HCT116 (cell line): ENCODE measurements at regions not wholly inside any gene's neighbourhood (a gene's known extent, or its start where the extent isn't known, plus 50 kb on each side); places are given as distances from the start of the nearest gene placed in this dataset.
"Not testable (repeated sequence)": the region's sequence is repeated elsewhere in the genome, so short reads cannot be mapped to it uniquely, and the experiment has no call there.

Experiments used
- ATAC-seq: fragments of 200-7000 bp; cut with Tn5 transposase; 2 replicates; pipeline ENCODE4 v1.9.1; 2020; ENCODE audit warnings: mild to moderate bottlenecking, moderate library complexity
- BruUV-seq: library from RNA; stranded (reverse); fragments of 400-500 nt; replicated peaks from 2 replicates; lab custom pipeline; 2021; lab: Mats Ljungman, UMichigan
- CTCF ChIA-PET: fragments of 300-600 bp; sonication (Branson Sonifier 250); formaldehyde crosslinking; loops from one replicate; lab custom pipeline; 2021; ENCODE audit warnings: antibody characterized with exemption; lab: Charles Lee
- POLR2A ChIA-PET: fragments of 300-600, 350-600 bp; sonication (Branson Sonifier 250); formaldehyde crosslinking; loops from one replicate; lab custom pipeline; 2021; ENCODE audit warnings: antibody characterized with exemption; lab: Charles Lee
- RAD21 ChIA-PET, 2 experiments: fragments of 300-600 bp; sonication (Branson Sonifier 250); formaldehyde crosslinking; loops; one replicate each; lab custom pipeline; 2023; ENCODE audit warnings: low total read pairs in 2 of 2; ENCODE audit not compliant: uncharacterized antibody in 2 of 2, unreplicated experiment in 2 of 2, low non-redundant PET in 1 of 2; lab: Charles Lee
- DNase-seq: peaks from one replicate; pipeline ENCODE4 v3.0.0-alpha.2; 2010; ENCODE audit warnings: low read depth, low spot score
- H2AFZ ChIP-seq: fragments of 200-600 bp; shearing (Covaris generic), sonication (generic); 2 replicates; pipeline ENCODE4 v1.6.1; 2017; ENCODE audit warnings: low read depth, mixed run types, mixed read lengths, antibody characterized with exemption, low read length; ENCODE audit not compliant: poor library complexity, severe bottlenecking
- H3K27ac ChIP-seq: 2 replicates; pipeline ENCODE4 v1.5.1; 2012; ENCODE audit warnings: low read depth, low read length
- H3K27me3 ChIP-seq: fragments of 200-600 bp; sonication (generic); 2 replicates; pipeline ENCODE4 v1.6.1; 2016; ENCODE audit warnings: mixed run types, low read length, mixed read lengths; ENCODE audit not compliant: insufficient read depth
- H3K36me3 ChIP-seq, 2 experiments: fragments of 200-500 bp in 1 of 2; fragments of 200-600 bp in 1 of 2; sonication (Bioruptor generic) in 1 of 2; sonication (generic) in 1 of 2; 2 replicates each; pipeline versions ENCODE4 v1.5.1 to v1.6.1; 2014 to 2016; ENCODE audit warnings: low read length in 2 of 2, inconsistent platforms in 1 of 2, mixed read lengths in 1 of 2, mixed run types in 1 of 2; ENCODE audit not compliant: insufficient read depth in 2 of 2, control insufficient read depth in 1 of 2
- H3K4me1 ChIP-seq, 2 experiments: fragments of 200-600 bp in 1 of 2; sonication (generic) in 1 of 2; 2 replicates each; pipeline versions ENCODE4 v1.5.1 to v1.6.1; 2012 to 2017; ENCODE audit warnings: low read length in 2 of 2, inconsistent platforms in 1 of 2, mild to moderate bottlenecking in 1 of 2, mixed read lengths in 1 of 2, mixed run types in 1 of 2, moderate library complexity in 1 of 2; ENCODE audit not compliant: insufficient read depth in 2 of 2, control insufficient read depth in 1 of 2
- H3K4me2 ChIP-seq: fragments of 200-600 bp; sonication (generic); 2 replicates; pipeline ENCODE4 v1.6.1; 2017; ENCODE audit warnings: mixed run types, low read length, mixed read lengths
- H3K4me3 ChIP-seq, 2 experiments: fragments of 200-600 bp in 1 of 2; sonication (generic) in 1 of 2; replicated peaks in 1 of 2; 2 replicates each; pipeline ENCODE4 v1.5.1; 2011 to 2016; ENCODE audit warnings: low read length in 2 of 2, control low read depth in 1 of 2, low read depth in 1 of 2, mild to moderate bottlenecking in 1 of 2, mixed read lengths in 1 of 2, mixed run types in 1 of 2
- H3K79me2 ChIP-seq: fragments of 200-600 bp; sonication (generic); 2 replicates; pipeline ENCODE4 v1.6.1; 2017; ENCODE audit warnings: mild to moderate bottlenecking, mixed run types, low read length, moderate library complexity, mixed read lengths; ENCODE audit not compliant: insufficient read depth
- H3K9ac ChIP-seq: fragments of 200-600 bp; sonication (generic); 2 replicates; pipeline ENCODE4 v1.6.1; 2016; ENCODE audit warnings: low read length, mixed read lengths
- H3K9me2 ChIP-seq: fragments of 200-600 bp; sonication (generic), shearing (Covaris generic); 2 replicates; pipeline ENCODE4 v1.6.1; 2017; ENCODE audit warnings: mixed run types, mild to moderate bottlenecking, moderate library complexity; ENCODE audit not compliant: insufficient read depth
- H3K9me3 ChIP-seq, 2 experiments: fragments of 200-500 bp in 1 of 2; fragments of 200-600 bp in 1 of 2; sonication (Bioruptor generic) in 1 of 2; sonication (generic) in 1 of 2; 2 replicates each; pipeline ENCODE4 v1.6.1; 2014 to 2017; ENCODE audit warnings: low read length in 2 of 2, mixed read lengths in 2 of 2, inconsistent platforms in 1 of 2, low read depth in 1 of 2, mild to moderate bottlenecking in 1 of 2, mixed run types in 1 of 2, moderate library complexity in 1 of 2; ENCODE audit not compliant: control insufficient read depth in 1 of 2, insufficient read depth in 1 of 2
- H4K20me1 ChIP-seq: fragments of 200-600 bp; sonication (generic), shearing (Covaris generic); 2 replicates; pipeline ENCODE4 v1.6.1; 2017; ENCODE audit warnings: mixed run types, mild to moderate bottlenecking, moderate library complexity; ENCODE audit not compliant: insufficient read depth
- FOSL1 ChIP-seq: IDR thresholded peaks from 2 replicates; pipeline ENCODE4 v1.6.1; 2012; ENCODE audit warnings: low read depth
- JUND ChIP-seq: IDR thresholded peaks from 2 replicates; pipeline ENCODE4 v1.6.1; 2012
- POLR2A ChIP-seq: IDR thresholded peaks from 2 replicates; pipeline ENCODE4 v1.7.0; 2011; ENCODE audit warnings: borderline replicate concordance; ENCODE audit not compliant: insufficient read depth, insufficient read length; ENCODE audit errors: extremely low read depth
- RAD21 ChIP-seq: IDR thresholded peaks from 2 replicates; pipeline ENCODE4 v1.6.1; 2012; ENCODE audit warnings: low read depth, mild to moderate bottlenecking
- SP1 ChIP-seq: IDR thresholded peaks from 2 replicates; pipeline ENCODE4 v1.6.1; 2012; ENCODE audit warnings: low read depth
- TCF7L2 ChIP-seq: IDR thresholded peaks from 2 replicates; pipeline ENCODE4 v1.7.0; 2011; ENCODE audit warnings: borderline replicate concordance, inconsistent platforms; ENCODE audit not compliant: insufficient read depth, insufficient read length; ENCODE audit errors: extremely low read depth
- YY1 ChIP-seq: IDR thresholded peaks from 2 replicates; pipeline ENCODE4 v1.6.1; 2011; ENCODE audit warnings: low read length, low read depth, moderate library complexity, mild to moderate bottlenecking; ENCODE audit not compliant: insufficient replicate concordance; ENCODE audit errors: extremely low read depth
- ZNF274 ChIP-seq: fragments of 200-500 bp; sonication (Bioruptor generic); IDR thresholded peaks from 2 replicates; pipeline ENCODE4 v1.6.1; 2014; ENCODE audit warnings: mild to moderate bottlenecking, low read depth, low read length, inconsistent platforms
- intact Hi-C: fragments of 100-400 bp; cut with micrococcal nuclease; formaldehyde crosslinking; loops from 2 replicates; pipeline ENCODE4 v1.10.0; 2022
- TF ChIP-seq, protein P1 (sequence below): IDR thresholded peaks from 2 replicates; pipeline ENCODE4 v1.6.1; 2011; ENCODE audit warnings: mild to moderate bottlenecking, low read length, moderate library complexity; ENCODE audit not compliant: insufficient replicate concordance; ENCODE audit errors: extremely low read depth
- TF ChIP-seq, protein P2 (sequence below): IDR thresholded peaks from 2 replicates; pipeline ENCODE4 v1.6.1; 2012
- TF ChIP-seq, protein P3 (sequence below), 3 experiments: fragments of 200-600 bp in 1 of 3; sonication (generic) in 1 of 3; IDR thresholded peaks in 2 of 3; conservative IDR thresholded peaks in 1 of 3; 2 replicates each; pipeline ENCODE4 v1.5.1; 2012 to 2017; ENCODE audit warnings: low read depth in 2 of 3, low read length in 2 of 3, antibody characterized with exemption in 1 of 3, borderline replicate concordance in 1 of 3, control low read depth in 1 of 3, mild to moderate bottlenecking in 1 of 3, mixed read lengths in 1 of 3, mixed run types in 1 of 3, moderate library complexity in 1 of 3; ENCODE audit not compliant: insufficient read depth in 1 of 3

DNA sequence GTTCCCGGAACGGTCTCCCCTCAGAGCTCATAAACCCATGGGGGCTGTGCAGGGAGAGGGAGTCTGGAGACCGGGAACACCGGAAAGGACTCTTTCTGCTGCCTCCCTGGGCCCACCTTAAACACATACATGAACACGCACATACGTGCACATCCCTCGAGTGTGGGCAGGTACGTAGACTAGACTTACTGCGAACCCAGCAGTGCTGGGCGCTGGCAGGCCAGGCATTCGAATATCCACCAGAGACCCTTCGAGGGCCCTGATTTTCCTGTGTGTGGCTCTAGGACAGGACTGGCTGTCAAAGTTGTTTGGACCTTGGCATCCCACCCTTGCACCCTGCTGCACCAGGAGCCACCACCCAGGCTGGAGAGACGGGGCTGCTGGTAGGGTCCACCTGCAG lies 102.7 kb downstream of the PLXNA1 start:
- Histone ChIP-seq H3K9me3 (no peaks in the 10 kb centered on the region), H3K9me2 (no peaks in the 10 kb centered on the region), H3K4me3 (no peak overlapping the region), H3K4me2 (no peak overlapping the region), H4K20me1 (no peaks in the 10 kb centered on the region), H3K27ac (no peak overlapping the region), H3K36me3 (no peaks in the 10 kb centered on the region)
- ChIA-PET POLR2A (no interaction called here), RAD21 (no interaction called here), CTCF (no interaction called here)
- no peak for ATAC-seq
- BruUV-seq = no TSS peak
- TF ChIP-seq, protein P1, sequence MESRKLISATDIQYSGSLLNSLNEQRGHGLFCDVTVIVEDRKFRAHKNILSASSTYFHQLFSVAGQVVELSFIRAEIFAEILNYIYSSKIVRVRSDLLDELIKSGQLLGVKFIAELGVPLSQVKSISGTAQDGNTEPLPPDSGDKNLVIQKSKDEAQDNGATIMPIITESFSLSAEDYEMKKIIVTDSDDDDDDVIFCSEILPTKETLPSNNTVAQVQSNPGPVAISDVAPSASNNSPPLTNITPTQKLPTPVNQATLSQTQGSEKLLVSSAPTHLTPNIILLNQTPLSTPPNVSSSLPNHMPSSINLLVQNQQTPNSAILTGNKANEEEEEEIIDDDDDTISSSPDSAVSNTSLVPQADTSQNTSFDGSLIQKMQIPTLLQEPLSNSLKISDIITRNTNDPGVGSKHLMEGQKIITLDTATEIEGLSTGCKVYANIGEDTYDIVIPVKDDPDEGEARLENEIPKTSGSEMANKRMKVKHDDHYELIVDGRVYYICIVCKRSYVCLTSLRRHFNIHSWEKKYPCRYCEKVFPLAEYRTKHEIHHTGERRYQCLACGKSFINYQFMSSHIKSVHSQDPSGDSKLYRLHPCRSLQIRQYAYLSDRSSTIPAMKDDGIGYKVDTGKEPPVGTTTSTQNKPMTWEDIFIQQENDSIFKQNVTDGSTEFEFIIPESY = no peak
- TF ChIP-seq, protein P2, sequence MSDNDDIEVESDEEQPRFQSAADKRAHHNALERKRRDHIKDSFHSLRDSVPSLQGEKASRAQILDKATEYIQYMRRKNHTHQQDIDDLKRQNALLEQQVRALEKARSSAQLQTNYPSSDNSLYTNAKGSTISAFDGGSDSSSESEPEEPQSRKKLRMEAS = no peak
- TF ChIP-seq POLR2A = no peak
- no peak for TF ChIP-seq RAD21
- TF ChIP-seq, protein P3, sequence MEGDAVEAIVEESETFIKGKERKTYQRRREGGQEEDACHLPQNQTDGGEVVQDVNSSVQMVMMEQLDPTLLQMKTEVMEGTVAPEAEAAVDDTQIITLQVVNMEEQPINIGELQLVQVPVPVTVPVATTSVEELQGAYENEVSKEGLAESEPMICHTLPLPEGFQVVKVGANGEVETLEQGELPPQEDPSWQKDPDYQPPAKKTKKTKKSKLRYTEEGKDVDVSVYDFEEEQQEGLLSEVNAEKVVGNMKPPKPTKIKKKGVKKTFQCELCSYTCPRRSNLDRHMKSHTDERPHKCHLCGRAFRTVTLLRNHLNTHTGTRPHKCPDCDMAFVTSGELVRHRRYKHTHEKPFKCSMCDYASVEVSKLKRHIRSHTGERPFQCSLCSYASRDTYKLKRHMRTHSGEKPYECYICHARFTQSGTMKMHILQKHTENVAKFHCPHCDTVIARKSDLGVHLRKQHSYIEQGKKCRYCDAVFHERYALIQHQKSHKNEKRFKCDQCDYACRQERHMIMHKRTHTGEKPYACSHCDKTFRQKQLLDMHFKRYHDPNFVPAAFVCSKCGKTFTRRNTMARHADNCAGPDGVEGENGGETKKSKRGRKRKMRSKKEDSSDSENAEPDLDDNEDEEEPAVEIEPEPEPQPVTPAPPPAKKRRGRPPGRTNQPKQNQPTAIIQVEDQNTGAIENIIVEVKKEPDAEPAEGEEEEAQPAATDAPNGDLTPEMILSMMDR (IDR thresholded peaks at IDR 0.05 in 2 of 3, conservative IDR thresholded peaks at IDR 0.05 in 1 of 3; ENCODE audit: borderline replicate concordance in 1 of 3, insufficient read depth in 1 of 3, low read depth in 2 of 3, low read length in 2 of 3) = no peak
- TF ChIP-seq JUND = no peak
- TF ChIP-seq FOSL1 = no peak
- TF ChIP-seq TCF7L2 = no peak
- no peak for TF ChIP-seq YY1
- TF ChIP-seq ZNF274 = no peak
- TF ChIP-seq SP1 = no peak
- TF ChIP-seq, all 23 proteins: peak for 0
- no peak overlapping the region for H3K9ac ChIP-seq
- H3K27me3 ChIP-seq = no peaks in the 10 kb centered on the region
- intact Hi-C loops = no loop called here
- H3K4me1 ChIP-seq = no peaks in the 10 kb centered on the region
- no peaks in the 10 kb centered on the region for H3K79me2 ChIP-seq
- no peak overlapping the region for H2AFZ ChIP-seq
- DNase-seq = no peak

DNA sequence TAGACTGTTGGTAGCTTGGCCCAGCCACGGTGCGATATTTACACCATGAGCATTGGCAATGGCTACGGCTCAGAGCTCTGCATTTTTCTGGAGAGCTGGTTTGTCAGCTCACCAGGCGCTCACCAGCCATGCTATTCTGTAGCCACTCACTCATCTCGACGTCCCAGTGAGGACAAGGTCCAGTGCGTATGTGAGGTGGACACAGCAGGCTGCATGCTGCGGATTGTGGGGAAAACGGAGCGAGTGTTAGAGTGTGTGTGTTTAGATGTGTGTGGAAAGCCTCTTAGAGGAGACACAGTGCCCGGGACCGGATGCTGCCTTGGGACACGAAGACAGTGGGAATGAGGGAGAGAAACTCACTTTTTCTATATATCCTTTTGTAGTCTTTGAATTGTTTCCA lies 103.7 kb downstream of the PLXNA1 start:
- RAD21 ChIA-PET, H3K27ac ChIP-seq, CTCF ChIA-PET, ATAC-seq, BruUV-seq, H4K20me1 ChIP-seq, H3K9me2 ChIP-seq, H2AFZ ChIP-seq, H3K4me1 ChIP-seq, H3K4me2 ChIP-seq, H3K9ac ChIP-seq, H3K79me2 ChIP-seq, POLR2A ChIA-PET, H3K9me3 ChIP-seq, H3K27me3 ChIP-seq, intact Hi-C loops, DNase-seq, H3K36me3 ChIP-seq, H3K4me3 ChIP-seq: not testable (repeated sequence)
